CD4-positive, alpha-beta T cell treated with Interleukin-2 at 100 ng/mL for 4 hours (primary cell): ENCODE measurements at regions not wholly inside any gene's neighbourhood (a gene's known extent, or its start where the extent isn't known, plus 50 kb on each side); places are given as distances from the start of the nearest gene placed in this dataset.

Source experiments
- DNase-seq: peaks from one replicate; pipeline ENCODE4 v3.0.0-alpha.2; 2020; ENCODE audit warnings: low spot score

DNA sequence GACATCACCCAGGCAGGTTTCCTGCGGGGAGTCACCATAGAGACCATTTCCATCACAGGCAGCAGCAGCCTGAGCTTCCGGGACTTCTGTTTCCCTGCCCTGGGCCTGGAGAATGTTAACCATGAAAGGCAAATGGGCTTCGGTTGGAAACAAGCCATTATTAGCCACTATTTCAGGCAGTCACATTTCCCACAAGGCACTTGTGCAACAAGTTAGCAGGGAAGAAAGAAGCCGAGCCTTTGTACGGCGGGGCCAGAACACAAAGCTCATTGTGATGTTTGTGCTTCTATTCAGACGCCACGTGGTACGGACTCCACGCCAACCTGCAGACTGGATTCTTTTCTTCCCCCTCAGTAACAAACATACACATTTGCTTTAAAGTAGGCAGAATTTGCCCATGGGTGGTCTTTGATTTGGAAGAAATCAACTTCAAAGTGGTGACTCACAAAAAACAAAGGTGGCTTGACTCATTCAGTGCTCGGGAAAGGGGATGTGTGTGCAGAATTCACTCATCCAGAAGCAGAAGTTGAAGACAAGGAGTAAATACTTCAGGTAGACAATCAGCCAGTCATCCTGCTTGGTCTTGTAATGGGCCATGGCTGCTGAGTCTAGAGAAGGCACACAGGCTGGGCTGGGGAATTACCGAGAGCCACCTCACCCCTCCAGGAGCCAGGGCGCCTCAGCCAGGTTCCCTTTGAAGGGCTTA is 154.2 kb upstream of the PRMT8 start:
- DNase-seq = no peak

DNA sequence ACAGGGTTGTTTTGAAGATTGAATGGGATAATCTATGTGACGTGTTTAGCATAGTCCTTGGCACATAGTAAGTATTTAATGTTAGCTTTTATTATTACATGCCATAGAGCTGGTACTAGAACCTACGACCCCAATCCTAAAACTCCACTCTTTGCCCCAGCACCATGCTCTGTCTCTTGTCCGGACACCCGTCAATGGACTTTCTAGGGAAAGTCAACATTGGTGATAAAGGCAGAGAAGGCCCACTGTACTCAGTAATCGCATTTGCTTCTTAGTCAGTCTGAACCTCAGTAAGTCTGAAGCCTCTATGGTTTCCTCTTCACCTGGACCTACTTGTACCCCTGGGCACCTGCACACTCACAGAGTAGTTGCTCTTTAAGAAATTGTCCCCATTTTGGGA is 153.1 kb upstream of the PRMT8 start:
- no peak for DNase-seq

DNA sequence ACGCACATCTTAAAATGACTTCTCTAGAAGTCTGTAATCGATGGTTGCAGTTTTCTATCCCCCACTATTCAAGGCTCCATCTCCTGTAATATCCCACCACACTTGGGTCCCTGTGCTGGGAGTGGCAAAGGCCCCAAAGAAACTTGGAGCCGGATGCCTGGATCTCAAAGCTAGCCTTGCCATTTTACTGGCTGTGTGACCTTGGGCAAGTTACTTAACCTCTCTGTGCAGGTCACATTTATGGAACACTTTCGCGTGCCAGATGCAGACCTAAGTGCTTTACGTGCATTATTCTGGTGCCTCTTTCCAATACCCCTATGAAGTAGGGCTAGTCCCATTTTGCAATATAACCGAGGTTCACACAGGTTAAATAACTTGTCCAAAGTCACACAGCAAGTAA is 151.8 kb upstream of the PRMT8 start:
- DNase-seq = no peak

DNA sequence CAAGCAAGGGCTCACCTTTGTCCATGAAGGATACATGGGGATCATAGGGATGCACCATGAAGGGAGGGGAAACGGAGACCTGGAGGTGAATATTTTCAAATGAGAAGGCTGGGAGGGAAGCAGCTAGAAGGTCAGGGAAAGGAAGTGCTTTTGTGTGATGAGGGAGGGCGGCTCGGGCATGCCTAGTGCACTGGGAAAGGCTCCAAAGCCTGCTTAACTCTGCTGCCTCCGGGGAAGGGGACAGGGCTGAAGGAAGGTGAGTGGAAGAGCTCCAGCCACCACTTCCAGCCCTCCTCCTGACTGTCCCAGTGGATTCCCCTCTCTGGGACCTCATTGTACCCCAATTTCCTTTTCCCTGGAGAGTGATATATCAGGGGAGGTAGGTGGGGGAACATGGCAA is 149.4 kb upstream of the PRMT8 start:
- no peak for DNase-seq

DNA sequence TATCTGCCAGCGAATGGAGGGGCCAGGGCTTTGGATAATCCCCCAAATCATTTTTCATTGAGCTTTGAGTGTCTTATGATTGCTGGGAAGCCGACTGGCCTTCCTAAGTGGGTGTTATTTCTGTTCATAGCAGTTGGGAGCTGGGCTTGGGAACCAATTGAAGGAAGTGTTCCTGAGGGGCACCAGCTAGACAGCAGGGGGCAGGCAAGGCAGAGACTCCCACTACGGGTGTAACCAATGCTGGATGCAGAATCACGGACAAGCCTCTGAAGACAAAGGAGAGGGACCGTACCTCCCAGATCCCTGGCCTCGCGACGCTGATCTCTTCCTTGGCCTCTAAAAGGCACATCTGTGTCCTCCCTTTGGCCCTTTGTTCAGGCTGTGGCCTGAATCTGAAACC is 149.0 kb upstream of the PRMT8 start:
- DNase-seq = no peak

DNA sequence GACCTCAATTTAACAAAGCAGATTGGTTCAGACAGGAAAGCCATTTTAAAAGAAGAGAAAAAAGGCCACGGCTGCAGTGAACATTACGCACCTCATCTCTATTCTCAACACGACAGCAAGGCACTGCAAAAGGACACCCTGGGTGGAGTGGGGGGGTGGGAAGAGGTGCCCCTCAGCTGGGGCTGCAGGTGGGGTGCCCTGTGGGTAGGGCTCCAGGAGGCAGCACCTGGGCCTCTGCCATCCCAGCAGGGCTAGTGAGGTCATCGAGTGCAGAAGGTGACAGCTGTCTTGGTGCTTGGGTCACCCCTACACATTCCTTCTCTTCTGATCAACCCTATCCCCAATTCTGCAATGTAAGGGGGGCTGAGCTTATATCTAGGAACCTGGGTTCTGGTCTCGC is 142.9 kb upstream of the PRMT8 start:
- DNase-seq = no peak

DNA sequence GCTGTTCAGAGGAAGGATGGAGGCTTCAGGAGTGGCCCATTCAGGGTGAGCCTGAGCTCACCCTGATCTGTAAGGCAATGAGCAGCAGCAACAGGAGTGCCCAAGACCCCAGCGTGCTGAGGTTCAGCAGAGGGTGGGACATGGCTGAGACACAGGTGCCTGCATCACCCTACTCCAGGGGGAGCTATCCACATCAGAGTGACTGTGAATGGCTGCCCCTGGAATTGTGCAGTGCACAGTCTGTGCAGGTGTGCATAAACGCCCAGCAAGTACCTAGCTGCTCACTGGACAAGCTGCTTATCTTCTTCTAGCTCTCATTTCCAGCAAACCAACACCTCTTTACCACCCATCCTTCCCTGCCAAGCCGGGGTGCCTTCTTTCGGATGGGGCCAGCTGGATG is 140.6 kb upstream of the PRMT8 start:
- no peak for DNase-seq

DNA sequence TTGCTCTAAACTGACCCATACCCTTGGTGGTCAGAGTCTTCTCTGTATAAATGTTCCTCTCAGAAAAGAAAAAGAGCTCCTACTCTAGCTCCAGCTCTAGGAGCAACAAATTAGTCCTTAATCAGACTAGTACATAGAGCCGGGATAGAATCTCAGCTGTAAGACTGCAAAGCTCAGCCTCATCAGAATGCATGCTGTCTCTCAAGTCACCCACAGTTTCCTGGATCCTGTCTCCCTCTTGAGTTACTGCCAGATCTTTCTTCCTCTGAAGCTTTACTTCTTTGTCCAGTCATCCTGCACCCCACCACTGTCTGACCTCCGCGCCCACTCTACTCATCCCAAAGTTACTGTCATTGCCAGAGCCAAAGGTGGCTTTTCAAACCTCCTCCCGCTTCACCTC is 139.3 kb upstream of the PRMT8 start:
- no peak for DNase-seq

DNA sequence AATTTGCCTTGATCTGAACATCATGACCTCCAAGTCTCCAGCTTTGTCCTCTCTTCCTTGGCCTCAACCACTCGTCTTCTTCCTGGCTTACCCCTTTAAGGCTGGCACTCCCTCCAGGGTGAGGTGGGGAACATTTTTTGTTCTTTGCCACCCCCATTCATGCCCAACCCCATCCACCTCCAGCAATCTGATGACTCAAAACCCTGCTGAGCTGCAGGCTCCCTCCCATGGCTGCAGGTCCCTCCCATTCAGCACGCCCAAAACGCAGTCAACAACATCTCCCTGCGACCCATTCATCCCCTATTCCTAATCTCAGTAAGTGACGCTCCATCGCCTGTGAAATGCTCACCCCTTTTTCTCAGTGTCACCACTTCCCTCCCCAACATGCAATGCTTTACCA is 138.8 kb upstream of the PRMT8 start:
- DNase-seq = no peak

DNA sequence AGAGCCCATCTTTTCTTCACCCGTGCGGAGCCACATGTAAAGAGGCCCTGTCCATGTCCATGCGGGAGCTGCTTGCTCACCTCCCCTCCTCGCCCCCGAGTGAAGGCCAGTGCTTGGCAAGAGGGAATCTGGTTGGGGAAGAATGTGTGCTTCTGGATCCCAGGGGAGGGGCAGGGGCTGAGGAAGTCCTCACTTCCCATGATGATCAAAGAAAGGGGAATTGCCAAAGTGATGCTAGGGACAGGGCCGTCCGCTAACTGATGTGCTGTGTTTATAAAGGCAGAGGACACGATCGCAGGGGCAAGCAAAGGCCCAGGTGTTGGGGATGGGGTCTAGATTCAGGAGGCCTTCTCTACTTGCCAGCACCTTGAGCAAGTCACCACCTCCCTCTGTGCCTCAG is 137.4 kb upstream of the PRMT8 start:
- no peak for DNase-seq

DNA sequence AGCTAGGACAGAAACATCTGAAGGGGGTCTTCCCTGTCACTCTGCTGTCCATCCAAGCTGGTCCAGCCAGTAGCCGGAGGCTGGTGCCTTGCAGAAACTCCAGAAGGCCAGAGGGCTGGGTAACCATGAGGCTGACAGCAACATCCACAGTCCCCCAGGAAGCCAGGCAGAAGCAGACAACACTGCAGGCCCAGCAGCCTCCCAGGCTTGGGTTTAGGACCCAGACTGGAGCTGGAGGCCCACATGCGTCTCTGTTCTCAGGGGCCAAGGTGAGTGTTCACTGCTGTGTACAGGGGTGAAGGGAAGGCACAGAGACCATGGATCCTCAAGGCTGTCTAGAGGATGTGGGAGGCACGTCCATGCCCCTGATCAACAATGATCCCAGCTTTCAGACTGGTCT is 136.4 kb upstream of the PRMT8 start:
- no peak for DNase-seq

DNA sequence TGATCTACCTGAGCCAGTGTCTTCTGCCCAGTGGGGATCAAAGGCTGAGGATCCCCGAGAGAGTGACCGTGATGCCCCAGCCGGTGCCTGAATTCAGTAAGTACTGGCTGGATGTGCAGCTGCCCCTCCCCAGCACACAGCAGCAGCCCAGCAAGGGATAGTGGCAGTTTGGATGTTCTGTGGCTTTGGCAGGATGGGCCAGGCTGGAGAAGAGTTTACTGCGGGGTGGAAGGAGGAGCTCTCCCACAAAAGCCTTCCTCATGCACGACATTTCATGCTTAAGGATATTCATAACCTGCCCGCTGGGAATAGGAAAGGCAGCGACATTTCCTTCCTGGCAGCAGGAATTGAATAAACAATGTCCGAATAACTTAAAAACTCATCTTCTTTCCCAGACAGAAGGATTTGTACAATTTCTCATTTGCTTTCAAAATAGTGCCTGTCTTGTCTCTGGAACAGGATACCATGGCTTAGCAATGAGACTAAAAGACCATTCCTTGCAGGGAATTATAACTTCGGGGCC is 135.6 kb upstream of the PRMT8 start:
- DNase-seq = no peak

DNA sequence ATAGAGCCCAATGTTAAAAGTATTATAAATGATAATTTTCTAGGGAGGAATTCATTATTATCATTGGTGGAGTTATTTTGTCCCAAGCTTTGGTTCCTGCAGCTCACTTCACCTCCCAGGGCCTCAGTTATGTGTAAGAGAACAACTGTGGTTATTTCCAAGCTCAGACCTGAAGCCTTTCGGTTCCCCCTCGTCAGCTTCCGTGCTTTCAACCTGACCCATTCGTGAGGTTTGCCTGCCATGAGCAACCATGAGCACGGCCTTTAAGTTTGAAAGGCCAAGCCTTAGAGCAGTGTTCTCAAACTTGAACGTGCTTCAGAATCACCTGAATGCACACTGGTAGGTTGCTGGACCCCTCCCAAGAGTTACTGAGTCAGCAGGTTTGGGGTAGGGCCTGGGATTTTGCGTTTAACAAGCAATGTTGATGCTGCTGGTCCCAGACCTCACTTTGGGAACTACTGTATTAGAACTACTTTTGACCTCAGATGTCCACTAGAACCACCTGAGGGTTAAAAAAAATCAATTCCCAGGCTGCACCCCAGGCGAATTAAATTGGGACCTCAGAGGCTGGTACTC is 133.0 kb upstream of the PRMT8 start:
- no peak for DNase-seq

DNA sequence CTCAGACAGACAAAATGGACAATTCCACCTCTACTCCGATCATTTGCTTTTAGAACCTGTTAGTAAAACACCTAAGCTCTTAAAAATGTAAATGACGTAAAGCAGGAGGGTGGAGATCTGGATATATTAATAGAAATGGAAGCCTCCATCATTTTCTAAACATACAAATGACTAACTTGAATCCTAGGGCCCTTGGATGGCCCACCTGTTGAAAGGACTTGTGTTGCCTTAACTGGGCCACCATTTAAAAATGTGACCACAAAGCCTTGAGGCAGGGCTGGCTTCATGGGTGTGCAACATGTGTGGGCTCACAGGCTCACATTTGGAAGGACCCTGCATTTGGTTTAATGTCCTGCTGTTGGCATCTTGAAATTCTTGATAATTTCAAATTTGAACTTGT is 131.5 kb upstream of the PRMT8 start:
- no peak for DNase-seq

DNA sequence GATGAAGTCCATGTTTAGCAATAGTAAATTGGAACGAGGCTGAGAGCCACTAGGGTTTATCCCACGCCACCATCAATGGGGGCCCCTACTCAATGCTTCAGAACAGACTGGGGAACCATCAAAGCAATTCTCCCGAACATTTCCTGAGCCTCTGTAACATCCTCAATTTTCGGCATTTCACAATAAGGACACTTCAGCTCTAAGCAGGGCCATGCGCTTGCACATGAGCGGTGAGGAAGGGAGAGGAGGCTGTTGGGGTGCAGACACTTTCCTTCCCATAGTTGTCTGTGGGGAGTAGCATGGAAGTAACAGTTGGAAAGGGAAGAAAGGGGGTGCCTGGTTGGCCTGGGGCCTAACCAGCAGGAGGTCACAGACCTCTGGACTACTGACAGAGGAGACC is 129.9 kb upstream of the PRMT8 start:
- no peak for DNase-seq

DNA sequence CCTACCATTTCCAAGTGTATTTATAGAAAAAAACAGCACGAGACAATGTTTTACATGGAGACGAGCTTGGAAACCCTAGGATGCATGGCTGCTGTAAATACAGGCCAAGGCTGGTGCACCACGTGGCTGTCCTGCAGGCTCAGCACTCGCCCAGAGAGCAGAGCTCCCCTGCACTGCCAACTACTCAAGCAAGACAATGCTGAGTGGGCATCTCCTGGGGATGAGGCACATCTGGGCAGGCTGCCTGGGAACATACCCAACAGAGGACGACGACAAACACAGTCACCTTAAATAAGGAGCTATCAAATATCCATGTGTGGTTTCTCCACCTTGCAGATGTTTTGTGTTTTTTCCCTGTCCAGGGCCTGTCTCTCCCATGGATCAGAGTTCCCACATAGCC is 128.3 kb upstream of the PRMT8 start:
- no peak for DNase-seq

DNA sequence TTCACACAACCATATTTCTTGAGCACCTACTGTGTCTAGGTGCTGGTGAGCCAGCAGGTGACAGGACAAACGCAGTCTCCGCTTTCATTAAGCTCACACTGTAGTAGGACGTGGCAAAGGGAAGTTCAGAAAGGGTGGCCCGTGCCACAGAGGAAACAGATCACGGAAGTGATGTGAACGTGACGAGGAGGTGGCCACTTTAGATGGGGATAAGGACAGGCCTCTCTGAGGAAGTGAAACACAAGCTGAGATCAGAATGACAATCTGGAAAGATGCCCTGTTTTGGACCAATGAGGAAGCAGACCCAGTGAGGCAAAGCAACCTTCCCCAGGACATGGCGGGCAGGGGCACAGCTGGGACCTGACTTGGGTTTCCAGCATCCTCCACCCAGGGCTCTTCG is 127.4 kb upstream of the PRMT8 start:
- peak; percentile 2 for DNase-seq

DNA sequence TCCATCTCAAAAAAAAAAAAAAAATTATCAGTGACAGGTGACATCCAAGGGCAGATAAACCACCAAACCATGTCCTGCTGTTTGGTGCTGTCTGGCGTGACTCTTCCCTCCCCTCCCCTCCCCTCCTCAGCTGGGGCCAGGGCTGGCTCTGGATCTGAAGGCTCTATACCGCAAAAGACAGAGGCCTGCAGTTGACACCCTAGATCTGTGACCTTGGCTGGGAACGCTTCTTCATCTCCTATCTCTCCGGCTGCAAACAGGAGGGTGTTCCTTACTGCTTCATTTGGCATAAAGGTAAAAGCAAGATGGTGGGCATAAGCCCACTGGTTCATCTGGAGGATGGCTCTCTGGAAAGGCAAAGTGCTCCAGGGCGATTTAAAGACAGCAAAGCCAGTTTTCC is 126.8 kb upstream of the PRMT8 start:
- no peak for DNase-seq

DNA sequence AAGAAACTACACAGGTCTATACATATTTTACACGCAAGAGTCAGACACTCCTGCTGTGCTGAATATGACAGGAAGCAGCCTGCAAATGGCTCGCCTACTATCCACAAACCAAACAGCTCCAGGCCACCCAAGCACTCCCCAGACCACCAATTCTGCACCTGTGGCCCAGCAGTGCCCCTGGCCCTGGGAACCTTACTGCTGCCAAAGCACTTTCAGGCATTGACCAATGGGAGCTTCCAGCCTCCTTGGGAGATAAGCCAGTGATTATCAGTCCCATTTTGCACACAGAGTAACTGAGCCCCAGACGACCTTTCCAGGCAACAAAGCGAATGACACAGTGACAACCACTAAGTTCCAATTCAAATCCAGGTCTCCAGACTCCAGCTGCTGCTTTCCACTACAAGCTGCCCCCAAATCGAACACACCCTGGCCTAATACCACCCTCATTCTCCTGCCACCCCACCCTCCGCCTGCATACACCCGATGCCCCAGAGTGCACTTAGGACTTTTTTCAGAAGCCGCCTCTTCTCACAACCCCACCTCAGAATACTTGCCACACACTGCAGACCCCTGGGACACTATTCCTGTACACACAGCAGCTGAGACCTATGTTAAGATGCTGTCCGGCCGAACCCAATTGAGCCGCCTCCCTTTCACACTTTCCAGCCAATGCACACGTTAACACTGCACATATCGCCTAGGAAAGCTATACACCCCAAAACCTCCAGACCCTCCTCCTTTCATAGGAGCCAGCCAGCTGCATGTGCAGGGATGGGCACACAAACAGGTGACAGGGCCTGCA is 126.1 kb upstream of the PRMT8 start:
- DNase-seq = no peak

DNA sequence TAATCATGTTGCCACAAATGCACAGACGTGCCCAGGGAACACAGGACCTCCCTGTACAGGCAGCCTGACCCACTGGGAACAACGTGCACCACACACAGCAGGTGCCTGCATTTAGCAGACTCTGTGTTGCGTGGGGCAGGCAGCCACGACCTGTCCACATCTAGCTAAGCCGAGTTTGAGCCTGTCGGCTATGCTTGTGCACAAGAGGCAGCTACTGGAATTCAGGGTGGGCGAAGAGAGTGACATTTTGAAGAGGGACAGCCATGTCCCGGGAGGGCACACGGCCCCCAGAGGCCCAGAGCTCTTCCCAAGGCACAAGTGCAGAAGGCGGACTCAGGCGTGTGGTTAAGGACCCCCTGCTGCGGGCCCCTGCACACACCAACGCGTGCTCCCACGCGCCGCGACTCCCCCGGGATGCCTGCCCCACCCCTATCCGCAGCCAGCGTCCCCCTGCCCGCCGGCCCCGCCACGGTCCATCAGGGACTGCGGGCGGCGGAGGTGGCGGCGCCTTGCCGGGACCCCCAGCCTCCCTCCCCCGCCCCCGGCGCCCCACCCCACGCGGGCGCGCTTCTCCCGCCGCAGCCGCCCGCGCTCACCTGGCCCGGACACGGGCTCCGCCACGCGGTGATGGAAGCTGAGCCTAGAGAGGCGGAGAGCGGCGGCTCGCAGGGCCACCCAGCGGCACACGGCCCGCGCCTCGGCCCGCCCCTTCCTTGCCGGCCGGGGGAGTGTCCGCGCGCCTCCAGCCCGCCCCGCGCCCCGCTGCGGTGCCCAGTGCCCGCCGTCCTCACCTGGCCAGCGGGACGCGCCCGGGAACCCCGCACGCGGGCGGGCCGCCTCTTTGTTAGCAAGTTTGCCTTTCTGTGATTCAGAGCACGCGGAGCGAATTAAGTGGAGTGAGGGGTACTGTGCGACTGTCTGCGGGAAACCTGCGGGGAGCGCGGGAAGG is 125.3 kb upstream of the PRMT8 start:
- no peak for DNase-seq

DNA sequence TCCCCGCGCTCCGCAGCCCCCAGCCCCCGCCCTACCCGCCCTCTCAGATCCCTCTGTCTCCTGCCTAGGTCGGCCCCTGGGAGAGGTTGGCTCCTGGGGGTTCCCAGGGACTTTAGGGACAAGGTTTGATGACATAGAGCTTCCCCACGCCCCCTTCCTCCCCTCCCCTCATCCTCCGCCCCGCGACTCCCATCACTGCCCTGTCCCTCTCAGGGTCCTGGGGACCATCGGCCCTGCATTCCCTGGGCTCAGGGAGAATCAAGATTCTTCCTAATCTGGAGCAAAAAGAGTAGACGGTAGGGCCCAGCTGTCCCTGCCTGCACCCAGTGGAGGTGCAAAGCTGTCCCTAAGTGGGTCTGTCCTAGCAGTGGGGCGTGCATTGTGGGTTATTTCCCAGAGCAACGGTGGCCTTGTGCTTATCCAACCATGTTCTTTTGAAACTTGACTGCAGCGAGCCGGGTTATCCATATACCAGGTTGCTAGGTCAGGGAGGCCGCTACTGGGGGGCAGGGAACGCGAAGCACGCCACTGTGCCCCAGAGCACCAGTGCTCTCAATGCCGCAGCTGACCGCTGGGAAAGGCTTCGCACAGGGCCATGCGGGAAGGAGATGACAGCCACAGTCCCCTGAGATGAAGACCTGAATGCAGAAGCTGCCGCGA is 124.4 kb upstream of the PRMT8 start:
- no peak for DNase-seq
